ENCODE measurements at regions not wholly inside any gene's neighbourhood (a gene's known extent, or its start where the extent isn't known, plus 50 kb on each side); places are given as distances from the start of the nearest gene placed in this dataset.

GRCh38 chr5:56535347-56535746 lies 280.0 kb upstream of the MAP3K1 start:
- H3K4me3 ChIP-seq (replicated peaks in 1 of 2; ENCODE audit: low read depth in 2 of 2, low read length in 2 of 2), result no peak overlapping the region
- DNase-seq (ENCODE audit: low read depth in 2 of 2), result no peak
- TF ChIP-seq CTCF (IDR thresholded peaks at IDR 0.05; ENCODE audit: low read depth, low read length), result no peak

- TF ChIP-seq CTCF (IDR thresholded peaks at IDR 0.05; ENCODE audit: low read depth, low read length), result no peak
- no peak for DNase-seq (ENCODE audit: low read depth in 2 of 2)
- H3K4me3 ChIP-seq (replicated peaks in 1 of 2; ENCODE audit: low read depth in 2 of 2, low read length in 2 of 2), result no peak overlapping the region
Measured at GRCh38 chr5:56534102-56534829, 281.1 kb upstream of the MAP3K1 start.

- no peak for DNase-seq (ENCODE audit: low read depth in 2 of 2)
- no peak for TF ChIP-seq CTCF (IDR thresholded peaks at IDR 0.05; ENCODE audit: low read depth, low read length)
- no peak overlapping the region for H3K4me3 ChIP-seq (replicated peaks in 1 of 2; ENCODE audit: low read depth in 2 of 2, low read length in 2 of 2)
Measured at GRCh38 chr5:56532466-56532865, 282.9 kb upstream of the MAP3K1 start.

GRCh38 chr5:56530626-56531138 lies 284.7 kb upstream of the MAP3K1 start:
- TF ChIP-seq CTCF (IDR thresholded peaks at IDR 0.05; ENCODE audit: low read depth, low read length), result no peak
- no peak for DNase-seq (ENCODE audit: low read depth in 2 of 2)
- H3K4me3 ChIP-seq (replicated peaks in 1 of 2; ENCODE audit: low read depth in 2 of 2, low read length in 2 of 2), result no peak overlapping the region

- DNase-seq (ENCODE audit: low read depth in 2 of 2), result no peak
- no peak for TF ChIP-seq CTCF (IDR thresholded peaks at IDR 0.05; ENCODE audit: low read depth, low read length)
- H3K4me3 ChIP-seq (replicated peaks in 1 of 2; ENCODE audit: low read depth in 2 of 2, low read length in 2 of 2), result no peak overlapping the region
Measured at GRCh38 chr5:56529666-56530430, 285.5 kb upstream of the MAP3K1 start.

- H3K4me3 ChIP-seq (replicated peaks in 1 of 2; ENCODE audit: low read depth in 2 of 2, low read length in 2 of 2), result no peak overlapping the region
- no peak for TF ChIP-seq CTCF (IDR thresholded peaks at IDR 0.05; ENCODE audit: low read depth, low read length)
- DNase-seq (ENCODE audit: low read depth in 2 of 2), result no peak
Measured at GRCh38 chr5:56527174-56527573, 288.2 kb upstream of the MAP3K1 start.
